OCI-LY7 (cell line): ENCODE measurements at regions not wholly inside any gene's neighbourhood (a gene's known extent, or its start where the extent isn't known, plus 50 kb on each side); places are given as distances from the start of the nearest gene placed in this dataset.

Source experiments
- BruUV-seq: library from RNA; stranded (reverse); fragments of 400-500 nt; replicated peaks from 2 replicates; lab custom pipeline; 2021; lab: Mats Ljungman, UMichigan
- CTCF ChIA-PET: fragments of 300-600 bp; sonication (Branson Sonifier 250); formaldehyde crosslinking; loops from one replicate; lab custom pipeline; 2022; ENCODE audit warnings: antibody characterized with exemption; ENCODE audit not compliant: unreplicated experiment; lab: Charles Lee
- POLR2A ChIA-PET: fragments of 300-600 bp; sonication (Branson Sonifier 250); formaldehyde crosslinking; loops from one replicate; lab custom pipeline; 2022; ENCODE audit warnings: antibody characterized with exemption; lab: Charles Lee
- DNase-seq: peaks from one replicate; pipeline ENCODE4 v3.0.0-alpha.2; 2015; ENCODE audit warnings: low spot score
- H2AFZ ChIP-seq: fragments of 200-600 bp; sonication (generic), shearing (Covaris generic); 2 replicates; pipeline ENCODE4 v1.6.1; 2014; ENCODE audit warnings: mild to moderate bottlenecking, antibody characterized with exemption, low read length, moderate library complexity
- H3K27ac ChIP-seq: fragments of 200-600 bp; sonication (generic); 2 replicates; pipeline ENCODE4 v1.5.1; 2014; ENCODE audit warnings: mixed run types, low read depth, mild to moderate bottlenecking, moderate library complexity, low read length, inconsistent platforms; ENCODE audit not compliant: poor library complexity, severe bottlenecking
- H3K36me3 ChIP-seq: fragments of 200-600 bp; sonication (generic); 2 replicates; pipeline ENCODE4 v1.6.1; 2014; ENCODE audit warnings: mild to moderate bottlenecking, antibody characterized with exemption, low read length, moderate library complexity, mixed read lengths; ENCODE audit not compliant: insufficient read depth
- H3K4me1 ChIP-seq: fragments of 200-600 bp; sonication (generic); 2 replicates; pipeline ENCODE4 v1.5.1; 2014; ENCODE audit warnings: mild to moderate bottlenecking, low read length; ENCODE audit not compliant: insufficient read depth, poor library complexity, severe bottlenecking
- H3K4me2 ChIP-seq: fragments of 200-600 bp; sonication (generic); 2 replicates; pipeline ENCODE4 v1.6.1; 2014; ENCODE audit warnings: mild to moderate bottlenecking, low read length
- H3K4me3 ChIP-seq: fragments of 200-600 bp; sonication (generic); 2 replicates; pipeline ENCODE4 v1.5.1; 2014; ENCODE audit warnings: mild to moderate bottlenecking, low read depth, low read length; ENCODE audit not compliant: poor library complexity, severe bottlenecking
- H3K79me2 ChIP-seq: fragments of 200-600 bp; sonication (generic); 2 replicates; pipeline ENCODE4 v1.6.1; 2016; ENCODE audit warnings: low read depth, mild to moderate bottlenecking, low read length, moderate library complexity, mixed read lengths; ENCODE audit not compliant: insufficient read depth
- H3K9me2 ChIP-seq: fragments of 200-600 bp; sonication (generic); 2 replicates; pipeline ENCODE4 v1.6.1; 2016; ENCODE audit warnings: mild to moderate bottlenecking, low read length, mixed read lengths; ENCODE audit not compliant: insufficient read depth
- H3K9me3 ChIP-seq: fragments of 200-600 bp; sonication (generic); 2 replicates; pipeline ENCODE4 v1.6.1; 2014; ENCODE audit warnings: mild to moderate bottlenecking, mixed run types, low read length, mixed read lengths
- H4K20me1 ChIP-seq: fragments of 200-600 bp; sonication (generic); 2 replicates; pipeline ENCODE4 v1.6.1; 2014; ENCODE audit warnings: mild to moderate bottlenecking, antibody characterized with exemption, low read length, moderate library complexity, mixed read lengths; ENCODE audit not compliant: insufficient read depth
- CTCF ChIP-seq: fragments of 200-600 bp; sonication (generic); conservative IDR thresholded peaks from 2 replicates; pipeline ENCODE4 v1.5.1; 2014; ENCODE audit warnings: mild to moderate bottlenecking, antibody characterized with exemption, low read length, moderate library complexity, mixed read lengths
- EZH2phosphoT487 ChIP-seq: fragments of 200-600 bp; sonication (generic); IDR thresholded peaks from 2 replicates; pipeline ENCODE4 v1.6.1; 2018; ENCODE audit warnings: low read depth, borderline replicate concordance, mild to moderate bottlenecking, mixed run types, antibody characterized with exemption, low read length, moderate library complexity, mixed read lengths
- intact Hi-C: fragments of 100-400 bp; cut with micrococcal nuclease; formaldehyde crosslinking; loops from one replicate; pipeline ENCODE4 v1.10.0; 2022; ENCODE audit not compliant: unreplicated experiment

GRCh38 chr22:34638128-34638527 lies 427.8 kb upstream of the ISX start:
- no peak for TF ChIP-seq CTCF
- no peak for TF ChIP-seq EZH2phosphoT487
- no peak overlapping the region for H3K4me3 ChIP-seq
- no TSS peak for BruUV-seq
- H3K9me3 ChIP-seq = no peaks in the 10 kb centered on the region
- DNase-seq = no peak
- no peaks in the 10 kb centered on the region for H3K79me2 ChIP-seq
- H3K36me3 ChIP-seq = no peaks in the 10 kb centered on the region
- ChIA-PET POLR2A (no interaction called here), CTCF (no interaction called here)
- H3K4me2 ChIP-seq = no peak overlapping the region
- H3K4me1 ChIP-seq = no peaks in the 10 kb centered on the region
- H3K9me2 ChIP-seq = no peaks in the 10 kb centered on the region
- intact Hi-C loops = no loop called here
- H2AFZ ChIP-seq = no peak overlapping the region
- H4K20me1 ChIP-seq = no peaks in the 10 kb centered on the region
- no peak overlapping the region for H3K27ac ChIP-seq

DNA sequence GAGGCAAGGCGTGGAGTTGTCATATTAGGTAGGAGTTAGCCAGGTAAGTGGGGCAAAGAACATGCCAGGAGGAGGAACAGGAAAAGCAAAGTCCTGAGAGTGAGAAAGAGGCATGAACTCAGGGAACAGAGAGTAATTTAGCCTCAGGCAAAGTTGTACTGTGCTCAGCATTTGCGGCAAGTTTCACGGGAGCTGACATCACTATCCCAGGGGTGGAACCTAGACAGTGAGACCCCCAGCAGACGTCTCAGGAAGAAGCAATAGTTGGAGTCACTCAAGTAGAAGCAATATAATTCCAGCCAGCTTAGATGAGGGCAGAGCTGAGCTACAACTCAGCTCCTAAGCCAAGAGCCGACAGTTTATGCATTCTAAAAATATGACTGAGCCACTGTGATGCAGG lies 426.0 kb upstream of the ISX start:
- DNase-seq = no peak
- no peaks in the 10 kb centered on the region for H3K36me3 ChIP-seq
- H4K20me1 ChIP-seq = no peaks in the 10 kb centered on the region
- no peaks in the 10 kb centered on the region for H3K9me3 ChIP-seq
- no peak overlapping the region for H3K27ac ChIP-seq
- intact Hi-C loops = no loop called here
- H3K4me1 ChIP-seq = no peaks in the 10 kb centered on the region
- POLR2A ChIA-PET = no interaction called here
- CTCF ChIA-PET = no interaction called here
- no TSS peak for BruUV-seq
- no peak overlapping the region for H3K4me3 ChIP-seq
- no peaks in the 10 kb centered on the region for H3K9me2 ChIP-seq
- H2AFZ ChIP-seq = no peak overlapping the region
- no peak overlapping the region for H3K4me2 ChIP-seq
- TF ChIP-seq CTCF (no peak), EZH2phosphoT487 (no peak)
- no peaks in the 10 kb centered on the region for H3K79me2 ChIP-seq

GRCh38 chr22:34645375-34645774 lies 420.6 kb upstream of the ISX start:
- intact Hi-C loops = no loop called here
- no peak overlapping the region for H2AFZ ChIP-seq
- H3K79me2 ChIP-seq = no peaks in the 10 kb centered on the region
- no peaks in the 10 kb centered on the region for H3K9me3 ChIP-seq
- no peak overlapping the region for H3K4me3 ChIP-seq
- H4K20me1 ChIP-seq = no peaks in the 10 kb centered on the region
- BruUV-seq = no TSS peak
- H3K36me3 ChIP-seq = no peaks in the 10 kb centered on the region
- H3K27ac ChIP-seq = no peak overlapping the region
- no peak overlapping the region for H3K4me2 ChIP-seq
- ChIA-PET POLR2A (no interaction called here), CTCF (no interaction called here)
- no peaks in the 10 kb centered on the region for H3K9me2 ChIP-seq
- DNase-seq = no peak
- no peak for TF ChIP-seq EZH2phosphoT487
- no peak for TF ChIP-seq CTCF
- no peaks in the 10 kb centered on the region for H3K4me1 ChIP-seq
